B cell (primary cell): ENCODE measurements at regions not wholly inside any gene's neighbourhood (a gene's known extent, or its start where the extent isn't known, plus 50 kb on each side); places are given as distances from the start of the nearest gene placed in this dataset.

Experiments used
- ATAC-seq: fragments of 200-7000 bp; cut with Tn5 transposase; one replicate; pipeline ENCODE4 v1.10.0; 2021; ENCODE audit warnings: low read depth, mild to moderate bottlenecking, moderate number of reproducible peaks, moderate library complexity
- CTCF ChIA-PET: fragments of 350-600 bp; sonication (Branson Sonifier 250); formaldehyde crosslinking; loops from one replicate; lab custom pipeline; 2021; ENCODE audit warnings: antibody characterized with exemption, inconsistent platforms; lab: Charles Lee
- POLR2A ChIA-PET: fragments of 350-600 bp; sonication (Branson Sonifier 250); formaldehyde crosslinking; loops from one replicate; lab custom pipeline; 2021; ENCODE audit warnings: antibody characterized with exemption; lab: Charles Lee
- DNase-seq: peaks from one replicate; pipeline ENCODE4 v3.0.0; 2013
- H2AFZ ChIP-seq: 2 replicates; pipeline ENCODE4 v1.6.1; 2012; ENCODE audit warnings: mild to moderate bottlenecking, low read depth, low read length; ENCODE audit not compliant: insufficient read depth, poor library complexity, severe bottlenecking
- H3K27ac ChIP-seq, 2 donors: 1 replicate in 1 of 2; 2 replicates in 1 of 2; pipeline ENCODE4 v1.5.1; 2012 to 2013; ENCODE audit warnings: low read length in 2 of 2, mild to moderate bottlenecking in 2 of 2, moderate library complexity in 1 of 2
- H3K27me3 ChIP-seq, 4 experiments: fragments of 200-600 bp in 1 of 4; sonication (generic) in 1 of 4; replicated peaks in 1 of 4; 1 replicate in 2 of 4; 2 replicates in 2 of 4; pipeline versions ENCODE4 v1.6.1 to v1.7.0; 2013 to 2016; ENCODE audit warnings: low read length in 3 of 4, mild to moderate bottlenecking in 2 of 4, mixed read lengths in 1 of 4, moderate library complexity in 1 of 4; ENCODE audit not compliant: insufficient read depth in 4 of 4, control insufficient read depth in 3 of 4; ENCODE audit errors: control extremely low read depth in 1 of 4
- H3K36me3 ChIP-seq, 2 experiments: replicated peaks in 1 of 2; 1 replicate in 1 of 2; 2 replicates in 1 of 2; pipeline versions ENCODE4 v1.6.1 to v1.7.1; 2013; ENCODE audit warnings: low read length in 1 of 2; ENCODE audit not compliant: insufficient read depth in 2 of 2, control insufficient read depth in 1 of 2; ENCODE audit errors: control extremely low read depth in 1 of 2, extremely low read depth in 1 of 2
- H3K4me1 ChIP-seq, 2 donors: fragments of 200-600 bp in 1 of 2; sonication (generic) in 1 of 2; 1 replicate in 1 of 2; 2 replicates in 1 of 2; pipeline versions ENCODE4 v1.5.1 to v1.6.1; 2013 to 2017; ENCODE audit warnings: low read length in 2 of 2; ENCODE audit not compliant: control insufficient read depth in 2 of 2, insufficient read depth in 2 of 2
- H3K4me2 ChIP-seq: replicated peaks from 2 replicates; pipeline ENCODE3; 2012; ENCODE audit warnings: mild to moderate bottlenecking, low read depth, low read length; ENCODE audit not compliant: poor library complexity, severe bottlenecking
- H3K4me3 ChIP-seq, 5 experiments: fragments of 200-600 bp in 1 of 5; sonication (generic) in 1 of 5; 1 replicate in 3 of 5; 2 replicates in 2 of 5; pipeline versions ENCODE4 v1.5.1 to v1.7.0; 2011 to 2016; ENCODE audit warnings: low read length in 4 of 5, mild to moderate bottlenecking in 4 of 5, low read depth in 2 of 5, control low read depth in 1 of 5, moderate library complexity in 1 of 5; ENCODE audit not compliant: insufficient read depth in 1 of 5; ENCODE audit errors: control extremely low read depth in 1 of 5, extremely low read depth in 1 of 5
- H3K79me2 ChIP-seq: fragments of 200-600 bp; sonication (generic); one replicate; pipeline ENCODE4 v1.6.0; 2016; ENCODE audit warnings: low read length; ENCODE audit not compliant: control insufficient read depth, insufficient read depth
- H3K9ac ChIP-seq: fragments of 200-600 bp; sonication (generic); 2 replicates; pipeline ENCODE4 v1.6.1; 2017; ENCODE audit warnings: mild to moderate bottlenecking, low read length, moderate library complexity
- H3K9me3 ChIP-seq, 3 donors: one replicate each; pipeline versions ENCODE4 v1.6.1 to v1.7.1; 2013; ENCODE audit warnings: low read length in 2 of 3; ENCODE audit not compliant: control insufficient read depth in 2 of 3, insufficient read depth in 1 of 3; ENCODE audit errors: control extremely low read depth in 1 of 3
- H4K20me1 ChIP-seq: 2 replicates; pipeline ENCODE4 v1.6.0; 2012; ENCODE audit warnings: mild to moderate bottlenecking, low read length; ENCODE audit not compliant: insufficient read depth, control insufficient read depth, poor library complexity, severe bottlenecking
- H3K27ac Mint-ChIP-seq: one replicate; pipeline ENCODE4 v1.8.0; 2021; ENCODE audit warnings: mixed read lengths
- H3K27me3 Mint-ChIP-seq: one replicate; pipeline ENCODE4 v1.8.0; 2021; ENCODE audit warnings: mixed read lengths
- H3K4me1 Mint-ChIP-seq: one replicate; pipeline ENCODE4 v1.8.0; 2021; ENCODE audit warnings: mixed read lengths
- H3K4me3 Mint-ChIP-seq: one replicate; pipeline ENCODE4 v1.8.0; 2021; ENCODE audit warnings: mixed read lengths
- H3K9me3 Mint-ChIP-seq: one replicate; pipeline ENCODE4 v1.8.0; 2022; ENCODE audit warnings: mixed read lengths; ENCODE audit not compliant: insufficient read depth
- EZH2 ChIP-seq: IDR thresholded peaks from 2 replicates; pipeline ENCODE4 v1.6.1; 2012; ENCODE audit warnings: borderline replicate concordance, low read depth, mild to moderate bottlenecking, moderate library complexity, low read length; ENCODE audit not compliant: insufficient read depth, poor library complexity, severe bottlenecking
- WGBS: methylation state at CpG from one replicate; pipeline ENCODE4 v1.1.5; 2013; ENCODE audit warnings: missing lambda C conversion rate; ENCODE audit not compliant: insufficient coverage; 5-methylcytosine and 5-hydroxymethylcytosine counted together
- intact Hi-C: fragments of 100-400 bp; cut with micrococcal nuclease; formaldehyde crosslinking; loops from one replicate; pipeline ENCODE4 v1.10.0; 2022
- TF ChIP-seq, protein P1 (sequence below): fragments of 200-600 bp; IDR thresholded peaks from one replicate; pipeline ENCODE4 v1.8.0; 2022; ENCODE audit warnings: antibody characterized with exemption, mild to moderate bottlenecking

GRCh38 chr17:5812590-5812989 lies 228.3 kb upstream of the NLRP1 start:
- Mint-ChIP-seq H3K27me3 (peaks cover 18% of the 10 kb centered on the region), H3K9me3 (peaks cover 13% of the 10 kb centered on the region)

DNA sequence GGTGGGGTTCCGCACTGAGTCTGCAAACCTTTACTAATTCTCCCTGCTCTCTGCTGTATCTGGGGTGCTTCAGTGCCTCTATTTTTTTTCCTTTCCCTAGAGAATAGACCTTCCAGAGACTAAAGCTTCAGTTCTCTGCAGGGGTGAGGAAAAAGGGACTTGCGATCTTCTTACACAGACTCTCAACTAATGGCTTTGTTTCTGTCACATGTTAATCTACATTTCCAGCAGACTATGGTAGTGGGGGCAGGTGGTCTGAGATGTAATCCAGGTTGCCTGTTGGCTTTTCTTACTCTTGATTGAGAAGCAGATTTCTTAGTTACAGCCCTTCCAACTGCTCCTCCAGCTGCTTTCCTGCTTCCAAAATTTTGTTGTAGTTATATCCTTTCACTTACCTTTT lies 229.0 kb upstream of the NLRP1 start:
- H3K27ac ChIP-seq, result no peak overlapping the region
- ChIA-PET CTCF (no interaction called here), POLR2A (no interaction called here)
- no peaks in the 10 kb centered on the region for H3K4me1 ChIP-seq
- peaks cover 0 to 8% (median 0%) of the 10 kb centered on the region in 4 experiments for H3K27me3 ChIP-seq
- no peak overlapping the region for H3K4me3 ChIP-seq
- no peak for DNase-seq
- no peak for TF ChIP-seq EZH2
- TF ChIP-seq, protein P1, sequence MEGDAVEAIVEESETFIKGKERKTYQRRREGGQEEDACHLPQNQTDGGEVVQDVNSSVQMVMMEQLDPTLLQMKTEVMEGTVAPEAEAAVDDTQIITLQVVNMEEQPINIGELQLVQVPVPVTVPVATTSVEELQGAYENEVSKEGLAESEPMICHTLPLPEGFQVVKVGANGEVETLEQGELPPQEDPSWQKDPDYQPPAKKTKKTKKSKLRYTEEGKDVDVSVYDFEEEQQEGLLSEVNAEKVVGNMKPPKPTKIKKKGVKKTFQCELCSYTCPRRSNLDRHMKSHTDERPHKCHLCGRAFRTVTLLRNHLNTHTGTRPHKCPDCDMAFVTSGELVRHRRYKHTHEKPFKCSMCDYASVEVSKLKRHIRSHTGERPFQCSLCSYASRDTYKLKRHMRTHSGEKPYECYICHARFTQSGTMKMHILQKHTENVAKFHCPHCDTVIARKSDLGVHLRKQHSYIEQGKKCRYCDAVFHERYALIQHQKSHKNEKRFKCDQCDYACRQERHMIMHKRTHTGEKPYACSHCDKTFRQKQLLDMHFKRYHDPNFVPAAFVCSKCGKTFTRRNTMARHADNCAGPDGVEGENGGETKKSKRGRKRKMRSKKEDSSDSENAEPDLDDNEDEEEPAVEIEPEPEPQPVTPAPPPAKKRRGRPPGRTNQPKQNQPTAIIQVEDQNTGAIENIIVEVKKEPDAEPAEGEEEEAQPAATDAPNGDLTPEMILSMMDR, result no peak
- no peak overlapping the region for H3K4me3 Mint-ChIP-seq
- peaks cover 24% of the 10 kb centered on the region for H3K27me3 Mint-ChIP-seq
- no peak overlapping the region for H3K9ac ChIP-seq
- no peaks in the 10 kb centered on the region for H3K79me2 ChIP-seq
- no peaks in the 10 kb centered on the region for H3K4me1 Mint-ChIP-seq
- H3K36me3 ChIP-seq, result no peaks in the 10 kb centered on the region
- no peak for ATAC-seq
- H3K27ac Mint-ChIP-seq, result no peak overlapping the region
- intact Hi-C loops, result no loop called here
- no peaks in the 10 kb centered on the region for H4K20me1 ChIP-seq
- H2AFZ ChIP-seq, result no peak overlapping the region
- H3K9me3 ChIP-seq, result peaks cover 3 to 31% (median 23%) of the 10 kb centered on the region in 3 donors
- no peak overlapping the region for H3K4me2 ChIP-seq
- no CpG with 5 or more reads among the region's 2 CpGs for WGBS
- peaks cover 13% of the 10 kb centered on the region for H3K9me3 Mint-ChIP-seq

More at GRCh38 chr17:5812590-5812989, 228.3 kb upstream of the NLRP1 start:
- no peak overlapping the region for H3K4me2 ChIP-seq
- Mint-ChIP-seq H3K27ac (no peak overlapping the region), H3K4me3 (no peak overlapping the region), H3K4me1 (no peaks in the 10 kb centered on the region)
- H4K20me1 ChIP-seq, result no peaks in the 10 kb centered on the region
- peaks cover 0 to 2% (median under 1%) of the 10 kb centered on the region in 4 experiments for H3K27me3 ChIP-seq
- H3K27ac ChIP-seq, result no peak overlapping the region
- TF ChIP-seq EZH2, result no peak
- TF ChIP-seq, protein P1, result no peak
- CTCF ChIA-PET, result interaction anchor here (1.0 kb wide), 1 partner anchor 83 kb away, joined by 4 read pairs; no protein-coding TSS in a partner anchor
- H3K4me1 ChIP-seq, result no peaks in the 10 kb centered on the region
- H3K9me3 ChIP-seq, result peaks cover 3 to 37% (median 23%) of the 10 kb centered on the region in 3 donors
- H3K9ac ChIP-seq, result no peak overlapping the region
- no peak overlapping the region for H2AFZ ChIP-seq
- ATAC-seq, result no peak
- no peak for DNase-seq
- POLR2A ChIA-PET, result no interaction called here
- 95% methylated on average over 2 of the region's 5 CpGs for WGBS
- no peaks in the 10 kb centered on the region for H3K79me2 ChIP-seq
- intact Hi-C loops, result no loop called here
- H3K36me3 ChIP-seq, result no peaks in the 10 kb centered on the region
- H3K4me3 ChIP-seq, result no peak overlapping the region
